Epithelial cell of esophagus (primary cell): ENCODE measurements at regions not wholly inside any gene's neighbourhood (a gene's known extent, or its start where the extent isn't known, plus 50 kb on each side); places are given as distances from the start of the nearest gene placed in this dataset.

ENCODE experiments used
- DNase-seq: peaks from one replicate; pipeline ENCODE4 v3.0.0; 2010; ENCODE audit warnings: low read depth
- H3K4me3 ChIP-seq: 2 replicates; pipeline ENCODE4 v1.5.1; 2011; ENCODE audit warnings: mild to moderate bottlenecking, low read length, control low read depth
- CTCF ChIP-seq: IDR thresholded peaks from 2 replicates; pipeline ENCODE4 v1.5.1; 2011; ENCODE audit warnings: low read depth, mild to moderate bottlenecking, low read length, control low read depth, inconsistent platforms; ENCODE audit not compliant: insufficient read depth; ENCODE audit errors: missing control alignments

- no peak overlapping the region for H3K4me3 ChIP-seq
- DNase-seq = peak; percentile 35
- no peak for TF ChIP-seq CTCF
Measured at GRCh38 chr3:189446959-189447560, 184.1 kb upstream of the TP63 start.

- no peak for TF ChIP-seq CTCF
- no peak overlapping the region for H3K4me3 ChIP-seq
- DNase-seq = no peak
Measured at GRCh38 chr3:189449084-189449483, 182.1 kb upstream of the TP63 start.

DNA sequence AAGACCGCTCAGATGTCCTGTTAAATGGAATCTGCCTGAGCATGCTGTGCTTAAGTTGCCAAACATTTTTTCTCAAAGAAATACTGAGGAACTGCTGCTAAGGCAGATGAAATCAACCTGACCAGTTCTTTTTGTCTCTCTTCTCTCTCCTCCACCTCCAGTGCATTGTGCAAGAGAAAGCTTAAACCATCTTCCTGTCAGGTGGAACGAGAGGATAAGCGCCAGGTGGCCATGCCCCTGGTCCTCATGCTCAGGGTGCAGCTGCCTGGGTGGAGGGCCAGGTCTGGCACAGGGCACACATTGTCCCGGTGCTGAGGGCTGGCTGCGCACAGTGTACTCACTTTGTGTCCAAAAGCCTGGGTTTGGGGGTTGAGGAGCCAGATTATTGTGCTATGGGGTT lies 176.2 kb upstream of the TP63 start:
- TF ChIP-seq CTCF = no peak
- peak; percentile 60 for DNase-seq
- H3K4me3 ChIP-seq = no peak overlapping the region

- DNase-seq = no peak
- no peak for TF ChIP-seq CTCF
- H3K4me3 ChIP-seq = no peak overlapping the region
Measured at GRCh38 chr3:189455641-189456417, 175.4 kb upstream of the TP63 start.

GRCh38 chr3:189457201-189457607 lies 174.0 kb upstream of the TP63 start:
- no peak overlapping the region for H3K4me3 ChIP-seq
- TF ChIP-seq CTCF = no peak
- peak; percentile 80 for DNase-seq

GRCh38 chr3:189457631-189458412 lies 173.4 kb upstream of the TP63 start:
- TF ChIP-seq CTCF = no peak
- DNase-seq = no peak
- H3K4me3 ChIP-seq = no peak overlapping the region
